A673 (cell line): ENCODE measurements at regions not wholly inside any gene's neighbourhood (a gene's known extent, or its start where the extent isn't known, plus 50 kb on each side); places are given as distances from the start of the nearest gene placed in this dataset.

Experiments
- EZH2 ChIP-seq: fragments of 200-600 bp; sonication (generic); IDR thresholded peaks from 2 replicates; pipeline ENCODE4 v1.6.1; 2017; ENCODE audit warnings: borderline replicate concordance, low read depth, mild to moderate bottlenecking, mixed read lengths, antibody characterized with exemption, low read length; ENCODE audit not compliant: poor library complexity, severe bottlenecking
- TF ChIP-seq, protein P1 (sequence below): fragments of 300-800, 200-600 bp; sonication (generic); conservative IDR thresholded peaks from 2 replicates; pipeline ENCODE4 v1.5.1; 2017; ENCODE audit warnings: low read depth, mild to moderate bottlenecking, antibody characterized with exemption, low read length, moderate library complexity, mixed read lengths

DNA sequence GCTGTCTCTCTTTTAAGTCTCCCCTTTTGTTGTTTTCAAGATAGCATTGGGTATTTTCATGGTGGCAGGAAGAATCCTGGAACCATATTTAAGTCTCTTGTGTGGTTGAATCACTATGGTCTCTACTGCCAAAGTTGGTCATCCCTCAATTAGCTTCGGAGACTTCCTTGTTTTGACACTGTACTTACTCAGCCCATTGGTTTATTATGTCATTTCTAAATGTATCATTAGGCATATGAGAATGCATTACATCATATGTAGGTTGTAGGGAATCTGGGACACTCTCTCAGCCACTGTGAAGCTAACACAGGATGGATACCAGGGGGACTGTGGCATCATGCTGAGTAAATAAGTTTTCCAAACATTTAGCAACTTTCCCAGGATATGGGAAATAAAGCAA is 211.8 kb downstream of the DTHD1 start:
- TF ChIP-seq, protein P1, sequence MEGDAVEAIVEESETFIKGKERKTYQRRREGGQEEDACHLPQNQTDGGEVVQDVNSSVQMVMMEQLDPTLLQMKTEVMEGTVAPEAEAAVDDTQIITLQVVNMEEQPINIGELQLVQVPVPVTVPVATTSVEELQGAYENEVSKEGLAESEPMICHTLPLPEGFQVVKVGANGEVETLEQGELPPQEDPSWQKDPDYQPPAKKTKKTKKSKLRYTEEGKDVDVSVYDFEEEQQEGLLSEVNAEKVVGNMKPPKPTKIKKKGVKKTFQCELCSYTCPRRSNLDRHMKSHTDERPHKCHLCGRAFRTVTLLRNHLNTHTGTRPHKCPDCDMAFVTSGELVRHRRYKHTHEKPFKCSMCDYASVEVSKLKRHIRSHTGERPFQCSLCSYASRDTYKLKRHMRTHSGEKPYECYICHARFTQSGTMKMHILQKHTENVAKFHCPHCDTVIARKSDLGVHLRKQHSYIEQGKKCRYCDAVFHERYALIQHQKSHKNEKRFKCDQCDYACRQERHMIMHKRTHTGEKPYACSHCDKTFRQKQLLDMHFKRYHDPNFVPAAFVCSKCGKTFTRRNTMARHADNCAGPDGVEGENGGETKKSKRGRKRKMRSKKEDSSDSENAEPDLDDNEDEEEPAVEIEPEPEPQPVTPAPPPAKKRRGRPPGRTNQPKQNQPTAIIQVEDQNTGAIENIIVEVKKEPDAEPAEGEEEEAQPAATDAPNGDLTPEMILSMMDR: no peak
- TF ChIP-seq EZH2: no peak
